AG08395 (cell line): ENCODE measurements at regions not wholly inside any gene's neighbourhood (a gene's known extent, or its start where the extent isn't known, plus 50 kb on each side); places are given as distances from the start of the nearest gene placed in this dataset.

Experiments
- DNase-seq: peaks from one replicate; pipeline ENCODE4 v3.0.0; 2012; ENCODE audit warnings: mixed read lengths, low spot score

DNA sequence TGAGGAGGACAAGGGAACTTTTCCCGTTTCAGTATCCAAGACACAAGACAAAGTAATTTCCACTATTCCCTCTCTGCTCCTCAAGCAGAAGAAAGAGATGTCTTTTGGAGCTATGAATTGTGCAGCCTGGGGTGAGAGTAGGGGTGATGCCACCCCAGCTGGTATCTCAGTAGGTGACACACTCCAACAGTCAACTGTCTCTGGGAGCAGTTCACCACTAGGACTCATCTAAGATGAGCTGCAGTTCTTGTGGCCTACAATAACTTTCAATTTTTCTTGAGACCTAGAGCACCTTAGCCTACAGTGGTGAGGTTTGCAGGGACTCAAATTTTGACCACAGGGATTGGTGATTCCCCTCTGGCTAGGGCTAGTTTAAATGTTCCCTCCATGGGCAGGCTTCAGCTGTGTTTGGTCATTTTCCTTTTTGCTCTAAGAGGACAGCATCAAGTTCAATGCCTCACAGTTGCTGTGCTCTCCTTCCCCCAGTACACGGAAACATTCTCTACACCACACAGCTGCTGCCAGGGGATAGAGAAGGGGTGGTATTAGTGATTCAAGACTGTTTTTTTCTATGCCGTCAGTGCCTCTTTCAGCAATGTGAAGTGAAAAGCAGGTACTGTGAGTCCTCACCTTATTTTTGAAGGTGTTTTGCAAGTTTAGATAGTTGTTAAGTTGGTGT lies 278.6 kb upstream of the RORB start:
- DNase-seq = no peak

- no peak for DNase-seq
Measured at GRCh38 chr9:74220327-74220726, 276.8 kb upstream of the RORB start.

GRCh38 chr9:74236857-74237256 lies 260.3 kb upstream of the RORB start:
- no peak for DNase-seq

DNA sequence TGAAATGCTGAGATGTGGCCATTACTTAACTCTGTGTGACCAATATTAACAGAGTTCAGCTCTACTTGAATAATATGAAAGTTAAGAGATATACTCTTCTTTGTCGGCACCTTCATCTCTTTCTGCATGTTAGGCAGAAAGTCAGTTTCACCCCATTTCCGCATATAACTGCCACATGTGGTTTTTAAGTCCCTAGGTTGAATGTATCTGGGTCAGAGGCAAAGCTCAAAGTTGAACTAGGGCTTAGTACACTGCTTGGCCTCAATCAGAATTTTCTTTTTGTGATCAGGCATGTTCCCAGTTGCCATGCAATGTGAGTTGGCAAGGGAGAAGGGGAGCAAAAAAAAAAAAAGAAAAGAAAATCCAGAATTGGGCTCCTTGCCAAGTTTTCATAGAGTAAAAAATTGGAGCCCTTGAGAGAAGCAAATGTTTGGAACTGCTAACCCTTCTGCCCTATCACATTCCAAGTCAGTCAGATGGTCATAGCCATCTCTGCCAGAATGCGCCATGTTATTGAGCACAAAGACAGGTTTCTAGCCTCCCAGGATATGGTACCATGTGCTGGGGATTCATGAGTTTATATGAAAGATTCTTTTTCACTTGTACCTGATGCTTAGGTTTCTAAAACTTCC lies 251.2 kb upstream of the RORB start:
- no peak for DNase-seq

- DNase-seq = no peak
Measured at GRCh38 chr9:74255489-74255984, 241.6 kb upstream of the RORB start.

DNA sequence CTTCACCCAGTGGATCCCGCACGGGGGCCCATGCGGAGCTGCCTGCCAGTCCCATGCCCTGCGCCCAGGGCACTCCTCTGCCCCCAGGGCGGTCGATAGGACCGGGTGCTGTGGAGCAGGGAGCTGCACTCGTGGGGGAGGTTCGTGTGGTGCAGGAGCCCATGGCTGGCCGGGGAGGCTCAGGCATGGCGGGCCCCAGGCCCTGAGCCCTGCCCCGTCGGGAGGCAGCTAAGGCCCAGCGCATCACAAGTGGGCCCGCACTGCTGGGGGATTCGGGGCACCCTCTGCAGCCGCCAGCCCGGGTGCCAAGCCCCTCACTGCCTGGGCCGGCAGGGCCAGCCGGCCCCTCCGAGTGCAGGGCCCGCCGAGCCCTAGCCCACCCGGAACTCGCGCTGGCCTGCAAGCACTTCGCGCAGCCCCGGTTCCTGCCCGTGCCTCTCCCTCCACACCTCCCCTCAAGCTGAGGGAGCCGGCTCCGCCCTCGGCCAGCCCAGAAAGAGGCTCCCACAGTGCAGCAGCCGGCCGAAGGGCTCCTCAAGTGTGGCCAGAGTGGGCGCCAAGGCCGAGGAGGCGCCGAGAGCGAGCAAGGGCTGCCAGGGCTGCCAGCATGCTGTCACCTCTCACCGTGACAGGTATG lies 221.1 kb upstream of the RORB start:
- no peak for DNase-seq

DNA sequence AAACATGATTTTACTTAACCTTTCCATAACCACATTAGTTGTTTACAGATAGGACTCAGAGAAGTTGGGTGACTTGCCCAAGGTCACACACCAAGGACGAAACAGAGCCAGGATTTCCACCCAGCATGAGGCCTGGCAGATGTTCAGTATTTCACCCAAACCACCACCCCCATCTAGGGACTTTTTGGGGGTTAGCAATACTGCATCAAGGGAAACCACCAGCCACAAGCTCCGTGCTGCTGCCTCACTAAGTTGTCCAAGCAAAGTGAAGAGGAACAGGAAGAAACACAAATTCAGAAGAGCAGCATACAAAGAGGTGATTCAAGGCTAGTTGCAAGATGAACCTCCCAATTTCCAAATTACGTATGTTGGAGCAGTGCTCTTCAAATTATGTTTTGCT lies 219.6 kb upstream of the RORB start:
- DNase-seq = no peak

- DNase-seq = no peak
Measured at GRCh38 chr9:74281674-74282073, 215.5 kb upstream of the RORB start.

DNA sequence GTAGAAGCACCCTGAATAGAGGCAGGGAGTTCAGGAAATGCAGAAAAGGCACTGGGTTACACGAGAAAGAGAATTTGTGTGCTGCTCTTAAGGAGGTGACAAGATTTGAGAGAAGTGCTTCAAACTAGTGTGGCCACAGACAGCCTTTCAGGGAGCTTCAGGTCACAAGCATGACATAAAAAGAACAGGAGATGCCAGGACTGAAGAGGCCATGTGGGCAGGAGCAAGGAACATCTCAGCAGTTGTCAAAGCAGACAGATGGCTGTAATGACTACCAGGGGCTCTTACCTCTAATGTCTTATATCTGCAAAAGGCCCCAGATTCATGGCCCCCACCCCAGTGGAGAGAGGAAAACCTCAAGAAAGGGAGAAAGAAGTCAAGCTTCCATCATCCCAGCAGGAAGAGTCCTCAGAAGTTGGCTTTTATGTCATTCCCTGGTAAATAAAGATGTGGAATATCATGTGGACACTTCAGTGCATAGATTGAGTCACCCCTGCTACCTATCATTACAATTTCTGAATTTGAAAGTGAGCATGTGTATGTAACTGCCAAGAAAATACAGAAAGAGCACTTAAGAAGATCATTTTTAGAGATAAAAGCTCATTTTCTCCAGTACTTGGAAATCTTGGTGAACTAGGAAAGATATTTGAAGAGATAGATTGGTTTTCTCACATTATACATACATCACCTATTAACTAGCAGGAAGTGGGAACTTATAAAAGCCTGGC lies 214.4 kb upstream of the RORB start:
- DNase-seq = no peak

GRCh38 chr9:74284581-74285450 lies 212.3 kb upstream of the RORB start:
- no peak for DNase-seq

GRCh38 chr9:74293479-74293878 lies 203.7 kb upstream of the RORB start:
- no peak for DNase-seq

GRCh38 chr9:74303945-74304344 lies 193.2 kb upstream of the RORB start:
- no peak for DNase-seq

DNA sequence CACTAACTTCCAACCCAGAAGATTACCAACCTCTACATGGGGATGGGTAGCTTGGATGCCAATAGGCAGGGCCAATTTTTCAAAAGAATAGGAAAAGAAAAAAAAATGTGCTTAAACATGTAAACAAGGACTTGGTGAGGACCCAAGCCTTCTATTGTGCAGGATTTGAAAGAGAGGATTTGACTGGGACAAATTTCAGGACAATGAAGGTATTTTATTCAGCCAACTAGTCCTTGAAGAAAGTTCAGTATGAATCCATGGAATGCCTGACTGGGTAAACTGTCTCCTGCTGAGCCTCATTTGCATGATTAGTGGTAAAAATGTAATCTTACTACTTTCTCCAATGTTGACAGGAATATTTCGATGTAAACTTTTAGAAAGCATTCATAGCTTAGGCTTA lies 192.5 kb upstream of the RORB start:
- no peak for DNase-seq

GRCh38 chr9:74309654-74310053 lies 187.5 kb upstream of the RORB start:
- DNase-seq = no peak

GRCh38 chr9:74317235-74317634 lies 179.9 kb upstream of the RORB start:
- DNase-seq = no peak

GRCh38 chr9:74321396-74321795 lies 175.7 kb upstream of the RORB start:
- no peak for DNase-seq

GRCh38 chr9:74322661-74323314 lies 174.3 kb upstream of the RORB start:
- no peak for DNase-seq

- DNase-seq = no peak
Measured at GRCh38 chr9:74330487-74331214, 166.5 kb upstream of the RORB start.

GRCh38 chr9:74331607-74332006 lies 165.5 kb upstream of the RORB start:
- DNase-seq = no peak

- no peak for DNase-seq
Measured at GRCh38 chr9:74333384-74334032, 163.6 kb upstream of the RORB start.
